NCI-H1092 (cell line): ENCODE measurements at regions not wholly inside any gene's neighbourhood (a gene's known extent, or its start where the extent isn't known, plus 50 kb on each side); places are given as distances from the start of the nearest gene placed in this dataset.
"Not testable (repeated sequence)": the region's sequence is repeated elsewhere in the genome, so short reads cannot be mapped to it uniquely, and the experiment has no call there.

ENCODE experiments used
- DNase-seq: peaks from one replicate; lab custom pipeline; 2025; lab: John Stamatoyannopoulos, UW

DNA sequence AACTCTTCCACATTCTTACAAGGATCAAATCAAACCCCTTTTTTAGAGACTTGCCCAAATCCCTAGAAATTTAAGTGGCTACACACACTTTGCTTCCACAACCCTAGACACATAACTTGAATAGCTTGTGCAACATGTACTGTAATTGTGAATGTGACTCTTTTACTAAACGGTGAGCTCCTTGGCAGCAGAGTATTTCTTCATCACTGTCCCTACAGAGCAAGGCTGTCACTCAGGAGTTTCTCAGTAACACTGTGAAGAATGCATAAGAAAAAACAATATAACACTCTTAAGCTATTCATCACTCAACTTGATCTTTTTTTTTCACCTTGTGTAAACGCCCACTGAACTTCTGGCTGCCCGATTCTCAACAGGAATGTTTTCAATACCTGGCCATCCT, 53.8 kb upstream of the ADAMTS18 start:
- no peak for DNase-seq

DNA sequence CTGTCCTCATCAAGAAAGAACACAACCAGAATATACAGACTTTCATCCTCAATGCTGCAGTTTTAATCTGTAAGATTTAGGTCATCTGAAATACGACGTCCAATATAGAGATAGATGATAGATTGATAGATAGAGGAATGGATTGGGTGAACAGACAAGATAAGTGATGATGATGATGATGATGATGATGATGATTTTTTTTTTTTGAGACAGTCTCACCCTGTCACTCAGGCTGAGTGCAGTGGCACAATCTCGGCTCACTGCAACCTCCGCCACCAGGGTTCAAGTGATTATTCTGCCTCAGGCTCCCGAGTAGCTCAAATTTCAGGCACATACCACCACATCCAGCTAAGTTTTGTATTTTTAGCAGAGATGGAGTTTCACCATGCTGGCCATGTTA, 56.3 kb upstream of the ADAMTS18 start:
- DNase-seq, result no peak

DNA sequence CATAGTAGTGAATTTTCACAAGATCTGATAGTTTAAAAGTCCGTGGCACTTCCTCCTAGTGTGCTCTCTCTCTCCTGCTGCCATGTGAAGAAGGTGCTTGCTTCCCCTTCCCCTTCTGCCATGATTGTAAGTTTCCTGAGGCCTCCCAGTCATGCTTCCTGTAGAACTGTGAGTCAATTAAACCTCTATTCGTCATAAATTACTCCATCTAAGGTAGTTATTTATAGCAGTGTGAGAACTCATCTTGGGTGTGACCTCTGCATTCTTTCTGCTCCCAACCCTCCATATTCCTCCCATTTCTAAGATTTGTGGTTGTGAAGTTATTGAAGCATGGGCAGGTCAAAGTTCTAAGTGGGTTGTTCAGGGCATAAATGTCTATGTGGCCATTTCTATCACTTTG, 62.1 kb upstream of the ADAMTS18 start:
- DNase-seq, result no peak

DNA sequence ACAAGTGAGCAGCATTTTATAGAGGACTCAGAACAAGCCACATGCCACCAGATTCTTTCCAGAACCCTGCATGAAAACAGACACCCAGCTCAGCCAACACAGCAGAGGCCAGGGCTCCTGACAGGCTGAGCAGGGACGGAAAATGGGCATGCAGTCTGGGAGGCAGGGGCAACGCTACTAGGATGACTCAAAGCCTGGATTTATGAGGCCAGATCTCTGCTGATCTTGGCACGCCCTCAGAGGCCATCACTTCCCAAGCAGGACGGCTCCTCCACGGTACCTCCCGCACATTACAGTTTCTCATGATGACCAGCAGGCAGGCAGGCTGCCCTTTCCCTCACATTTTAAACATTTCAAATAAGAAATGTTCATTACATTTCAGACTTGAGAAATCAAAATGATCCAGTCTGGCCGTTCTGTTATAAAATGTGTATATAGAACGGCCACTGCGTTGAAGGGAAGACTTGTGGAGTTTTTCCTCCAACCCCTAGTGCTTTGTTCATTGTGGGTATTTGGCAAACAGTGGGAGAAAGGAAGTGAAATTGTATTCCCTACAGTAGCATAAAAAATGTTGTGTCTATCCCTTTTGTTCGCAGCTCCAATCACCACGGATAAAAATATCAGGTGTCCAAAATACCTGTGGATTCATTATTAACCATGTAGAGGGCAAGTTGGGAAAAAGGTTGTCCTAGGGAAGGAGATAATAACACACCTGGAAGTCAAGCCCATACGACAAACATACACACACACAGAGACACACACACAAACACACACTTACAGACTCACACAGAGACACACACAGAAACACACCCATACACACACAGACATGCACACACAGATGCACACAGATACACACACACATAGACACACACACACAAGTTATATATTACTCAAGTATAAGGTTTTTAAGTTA, 64.8 kb upstream of the ADAMTS18 start:
- DNase-seq, result no peak

DNA sequence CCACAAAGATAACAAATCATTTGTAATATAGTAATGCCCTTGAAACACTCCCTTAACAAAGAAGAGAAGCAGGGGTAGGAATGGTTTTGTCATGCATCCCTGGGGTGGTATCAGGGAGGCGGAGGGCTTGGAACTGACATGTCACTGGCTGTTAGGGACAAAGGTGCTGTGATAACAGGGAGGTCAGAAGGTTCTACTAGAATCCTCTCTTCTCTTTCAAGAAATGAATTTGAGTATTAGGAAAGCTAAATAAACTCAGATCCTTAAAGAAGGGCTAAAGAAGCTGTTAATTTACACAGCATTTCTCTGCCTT, 65.4 kb upstream of the ADAMTS18 start:
- DNase-seq, result no peak

DNA sequence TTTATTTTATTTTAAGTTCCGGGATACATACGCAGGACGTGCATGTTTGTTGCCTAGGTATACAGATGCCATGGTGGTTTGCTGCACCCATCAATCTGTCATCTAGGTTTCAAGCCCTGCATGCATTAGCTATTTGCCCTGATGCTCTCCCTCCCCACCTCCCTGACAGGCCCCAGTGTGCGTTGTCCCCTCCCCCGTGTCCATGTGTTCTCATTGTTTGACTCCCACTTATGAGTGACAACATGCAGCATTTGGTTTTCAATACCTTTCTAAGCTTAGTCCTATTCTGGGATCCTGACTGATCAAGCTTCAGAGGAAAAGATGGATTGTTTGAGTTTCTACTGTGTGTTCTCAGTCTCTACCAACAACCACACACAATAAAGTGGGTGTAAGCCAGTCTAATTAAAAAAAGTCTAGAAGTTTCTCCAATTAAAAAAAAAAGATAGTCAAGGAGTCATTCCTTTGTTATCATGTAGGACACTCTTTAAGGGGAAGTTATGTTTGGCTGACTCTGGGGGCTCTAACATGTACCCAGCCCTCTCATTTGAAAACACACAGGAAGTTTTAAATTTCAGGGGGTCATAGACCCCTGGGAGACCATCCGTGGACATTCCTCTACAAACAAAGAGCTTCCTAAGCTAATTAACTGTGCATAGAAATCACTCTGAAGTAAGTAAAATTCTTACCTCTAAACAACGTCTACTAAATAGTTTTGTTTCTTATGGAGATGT, 66.3 kb upstream of the ADAMTS18 start:
- DNase-seq, result no peak

DNA sequence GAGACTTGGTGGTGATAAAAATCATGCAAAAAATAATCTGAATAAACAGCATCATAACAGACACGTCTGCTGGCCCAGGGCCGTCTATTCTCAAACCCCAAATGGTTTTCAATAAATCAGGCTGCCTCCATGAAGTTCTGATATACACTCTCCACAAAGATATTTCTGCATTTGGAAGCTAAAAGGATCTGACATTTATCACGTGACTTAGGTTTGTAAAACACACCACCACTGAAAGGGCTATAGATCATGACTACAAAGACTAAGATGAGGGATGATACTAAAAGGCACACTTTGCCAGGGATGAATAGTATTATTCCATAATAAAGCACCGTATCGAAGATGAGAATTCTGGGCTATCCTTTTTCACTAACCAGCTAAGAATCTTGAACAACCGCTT, 67.6 kb upstream of the ADAMTS18 start:
- no peak for DNase-seq

DNA sequence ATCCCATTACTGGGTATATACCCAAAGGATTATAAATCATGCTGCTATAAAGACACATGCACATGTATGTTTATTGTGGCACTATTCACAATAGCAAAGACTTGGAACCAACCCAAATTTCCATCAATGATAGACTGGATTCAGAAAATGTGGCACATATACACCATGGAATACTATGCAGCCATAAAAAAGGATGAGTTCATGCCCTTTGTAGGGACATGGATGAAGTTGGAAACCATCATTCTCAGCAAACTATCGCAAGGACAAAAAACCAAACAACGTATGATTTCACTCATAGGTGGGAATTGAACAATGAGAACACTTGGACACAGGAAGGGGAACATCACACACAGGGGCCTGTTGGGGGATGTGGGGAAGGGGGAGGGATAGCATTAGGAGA, 71.7 kb upstream of the ADAMTS18 start:
- DNase-seq, result not testable (repeated sequence)

DNA sequence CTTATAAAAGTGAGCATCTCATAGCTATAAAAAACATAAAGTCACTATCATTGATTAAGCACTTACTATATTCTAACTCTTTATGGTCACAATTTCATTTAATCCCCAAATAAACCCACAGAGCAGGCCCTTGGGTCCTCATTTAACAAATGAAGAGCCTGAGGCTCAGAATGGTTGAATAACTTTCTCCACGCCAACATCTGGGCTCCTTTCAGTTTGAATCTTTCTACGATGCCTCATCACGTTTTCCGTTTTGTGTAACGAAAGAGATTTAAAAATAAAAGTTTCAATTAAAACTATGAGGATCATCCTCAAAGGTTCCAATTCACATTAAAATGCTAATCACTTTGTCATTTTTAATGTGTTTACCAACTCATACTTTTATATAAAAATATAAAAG, 74.2 kb upstream of the ADAMTS18 start:
- no peak for DNase-seq

DNA sequence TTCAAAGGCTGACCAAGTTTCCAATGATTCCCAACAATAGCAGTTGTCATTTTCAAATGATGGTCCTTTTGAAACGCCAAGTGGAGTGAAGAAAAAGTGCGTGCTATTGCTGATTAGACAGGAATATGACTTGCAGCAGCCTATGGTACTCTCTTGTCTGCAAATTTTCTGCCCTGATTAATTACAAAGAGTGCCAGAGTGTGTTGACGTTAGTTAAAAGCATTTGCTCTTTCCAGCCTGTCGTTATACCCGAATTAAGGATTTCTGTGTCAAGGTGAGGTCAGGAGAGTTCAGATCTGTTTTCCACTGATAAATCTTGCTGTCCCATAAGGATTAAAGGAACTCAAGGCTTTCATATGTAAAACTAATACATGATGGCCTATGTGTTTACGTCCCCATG, 75.0 kb upstream of the ADAMTS18 start:
- no peak for DNase-seq

DNA sequence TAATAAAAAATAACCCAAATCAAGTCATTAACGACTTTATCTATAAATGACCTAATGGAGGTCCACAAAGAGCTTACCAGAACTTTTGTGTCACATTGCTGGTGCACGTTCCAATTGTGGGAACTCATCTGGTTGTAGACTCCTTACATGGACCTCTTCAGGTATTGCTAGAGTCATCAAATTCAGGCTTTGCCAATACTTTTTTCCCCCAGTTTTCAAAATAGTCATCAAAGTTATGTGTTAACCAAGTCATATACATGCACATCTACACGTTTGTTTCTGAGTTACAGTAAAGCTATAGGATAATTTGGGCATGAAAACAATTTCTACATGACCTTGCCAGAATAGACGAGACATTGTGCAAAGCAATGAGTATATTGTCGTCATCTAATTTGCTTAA, 76.2 kb upstream of the ADAMTS18 start:
- no peak for DNase-seq

DNA sequence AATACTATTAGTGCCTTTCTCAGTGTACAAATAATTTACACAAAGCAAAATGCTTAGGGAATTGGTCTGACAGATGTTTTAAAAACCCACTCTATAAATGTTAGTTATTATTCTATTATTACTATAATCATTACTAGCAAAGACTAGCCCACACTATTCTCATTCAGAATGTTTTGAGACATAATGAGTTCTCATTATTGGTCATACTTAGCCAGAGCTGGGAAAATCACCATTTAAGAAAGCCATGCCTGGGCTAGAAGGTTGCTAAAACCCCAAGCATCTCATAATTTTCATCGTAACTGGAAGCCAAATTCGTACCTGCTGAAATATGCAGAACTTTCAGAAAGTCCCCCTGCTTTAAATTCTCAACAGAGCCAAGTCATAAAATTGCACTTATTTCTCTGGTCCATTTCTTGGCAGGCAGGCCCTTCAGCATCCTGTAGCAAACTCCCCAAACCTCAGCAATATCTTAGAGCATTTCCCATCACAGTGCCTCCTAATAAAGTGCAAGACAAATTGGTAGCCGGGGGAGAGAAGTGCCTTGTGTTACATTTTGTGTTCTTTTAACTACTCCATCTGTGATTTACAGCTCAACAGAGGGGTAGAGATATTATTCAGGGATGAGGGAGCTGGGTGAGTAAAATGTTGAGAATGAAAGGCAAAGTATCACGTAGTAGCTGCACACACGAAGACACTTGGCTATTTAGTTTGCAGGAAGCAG, 79.8 kb upstream of the ADAMTS18 start:
- DNase-seq, result no peak

DNA sequence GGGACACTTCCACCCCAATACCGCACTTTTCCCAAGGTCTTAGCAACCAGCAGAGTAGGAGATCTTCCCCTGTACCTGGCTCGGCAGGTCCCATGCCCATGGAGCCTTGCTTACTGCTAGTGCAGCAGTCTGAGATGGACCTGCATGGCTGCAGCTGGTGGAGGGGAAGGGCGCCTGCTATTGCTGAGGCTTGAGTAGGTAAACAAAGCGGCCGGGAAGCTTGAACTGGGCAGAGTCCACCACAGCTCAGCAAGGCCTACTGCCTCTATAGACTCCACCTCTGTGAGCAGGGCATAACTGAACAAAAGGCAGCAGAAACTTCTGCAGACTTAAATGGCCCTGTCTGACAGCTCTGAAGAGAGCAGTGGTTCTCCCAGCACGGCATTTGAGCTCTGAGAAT, 90.4 kb upstream of the ADAMTS18 start:
- not testable (repeated sequence) for DNase-seq

DNA sequence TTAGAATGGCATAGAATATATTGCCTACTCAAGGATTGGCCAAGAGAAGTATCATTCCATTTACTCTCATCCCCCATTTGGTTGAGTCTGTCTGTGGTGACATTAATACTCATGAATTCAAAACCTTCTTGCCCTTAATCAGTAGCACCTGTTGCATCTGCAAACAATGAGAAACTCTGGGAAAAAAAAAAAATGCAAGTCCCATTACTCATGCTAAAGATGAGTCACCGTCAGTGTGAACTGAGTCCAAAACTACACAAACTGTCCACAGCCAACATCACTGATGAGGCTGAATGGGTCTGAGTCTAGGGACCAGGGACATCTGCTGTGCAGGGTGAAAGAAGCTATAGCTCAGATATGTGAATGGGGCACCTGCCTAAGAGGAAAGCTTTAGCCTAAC, 96.9 kb upstream of the ADAMTS18 start:
- no peak for DNase-seq

DNA sequence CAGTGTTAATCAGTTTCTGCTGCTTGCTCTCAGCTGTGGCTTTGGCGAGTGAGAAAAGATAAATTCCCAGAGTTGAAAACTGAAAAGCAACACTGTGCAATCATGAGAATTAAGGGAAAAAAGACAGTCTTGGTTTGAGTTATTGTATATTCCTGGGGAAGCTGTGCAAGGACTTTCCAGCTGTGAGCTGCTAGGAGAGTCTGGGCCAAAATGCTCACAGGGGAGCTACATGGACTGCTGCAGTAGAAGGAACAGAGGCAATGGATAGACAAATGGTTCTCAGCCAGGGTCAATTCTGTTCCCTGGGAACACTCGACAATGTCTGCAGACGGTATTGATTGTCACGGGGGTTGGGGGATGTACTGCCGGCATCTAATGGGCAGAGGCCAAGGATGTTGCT, 102.0 kb upstream of the ADAMTS18 start:
- no peak for DNase-seq

DNA sequence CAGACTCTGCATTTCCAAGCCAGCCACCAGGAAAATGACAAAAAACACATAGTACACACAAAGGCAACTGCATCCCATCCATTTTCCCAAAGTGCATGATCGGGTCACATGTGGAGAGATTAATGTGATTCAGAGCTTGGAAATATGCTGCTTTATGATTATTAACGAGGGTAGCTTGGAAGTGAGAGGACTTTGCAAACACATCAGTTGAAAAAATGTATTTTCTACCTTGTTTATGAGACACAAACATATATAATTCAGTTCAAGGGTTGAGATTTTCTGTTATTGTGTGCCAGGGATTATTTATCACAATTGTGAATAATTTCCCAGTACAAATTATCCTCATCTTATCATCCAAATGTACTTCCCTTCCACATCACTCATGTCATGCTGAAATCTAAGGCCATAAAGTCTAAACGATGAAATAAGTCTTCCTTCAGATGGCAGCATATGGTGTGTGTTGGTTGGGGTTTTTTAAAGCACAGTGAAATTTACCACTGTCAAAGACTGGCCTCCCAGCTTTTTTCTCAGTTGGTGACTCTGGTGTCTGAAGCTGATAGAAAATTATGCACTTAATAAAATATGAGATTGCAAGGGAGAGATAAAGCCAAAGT, 104.7 kb upstream of the ADAMTS18 start:
- no peak for DNase-seq

DNA sequence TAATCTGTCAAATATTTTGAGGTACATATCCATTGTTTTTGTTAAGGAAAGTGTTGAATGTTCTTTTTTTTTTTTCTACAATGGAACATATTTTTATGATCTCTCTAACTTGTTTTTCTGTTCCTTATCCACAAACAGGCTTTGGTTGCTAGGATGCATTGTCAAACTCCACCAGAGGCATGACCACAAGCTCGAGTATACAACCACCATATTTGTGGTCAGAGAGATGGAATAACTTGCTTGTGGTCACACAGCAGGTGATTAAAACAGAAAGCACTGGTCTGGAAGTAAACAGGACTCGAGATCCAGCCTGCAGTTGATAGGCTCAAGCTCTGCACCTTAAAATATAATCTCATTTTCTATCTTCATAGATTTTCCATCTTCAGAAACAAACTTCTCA, 105.8 kb upstream of the ADAMTS18 start:
- DNase-seq, result no peak

DNA sequence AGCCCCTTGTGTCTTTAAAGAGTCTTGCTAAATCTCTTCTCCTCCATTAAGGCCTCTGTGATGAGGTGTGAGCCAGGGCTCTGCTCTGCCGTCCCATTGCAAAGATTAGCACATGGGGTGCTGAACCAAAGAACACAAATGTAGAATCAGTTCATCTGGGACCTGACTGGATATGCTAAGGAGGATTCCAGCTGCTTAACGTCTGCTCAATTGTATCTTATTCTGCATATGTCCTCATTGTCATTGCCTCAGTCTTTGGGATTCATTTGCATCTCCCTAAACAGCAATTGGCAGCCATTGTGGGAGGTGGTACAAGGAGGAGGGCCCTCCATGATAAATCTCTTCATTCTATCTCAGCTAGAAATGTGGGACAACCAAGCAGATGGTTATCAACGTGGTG, 106.3 kb upstream of the ADAMTS18 start:
- no peak for DNase-seq

DNA sequence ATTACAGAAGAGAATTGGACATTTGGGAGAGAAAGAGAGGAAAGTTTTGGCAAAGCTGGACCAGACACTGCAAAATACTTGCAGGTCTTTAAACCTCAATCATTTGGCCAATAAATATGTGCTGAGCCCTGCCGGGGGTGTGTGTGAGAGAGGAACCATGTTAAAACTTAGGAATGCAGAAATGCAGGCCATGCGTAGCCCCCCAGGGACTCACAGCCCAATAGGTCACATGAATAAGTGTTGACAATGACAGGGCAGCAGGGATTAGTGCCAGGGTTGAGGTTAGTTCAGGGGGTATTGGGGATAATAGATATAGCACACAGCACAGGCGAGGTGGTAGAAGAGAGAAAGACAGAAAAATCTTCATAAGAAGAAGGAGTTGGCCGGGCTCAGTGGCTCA, 113.3 kb upstream of the ADAMTS18 start:
- no peak for DNase-seq

DNA sequence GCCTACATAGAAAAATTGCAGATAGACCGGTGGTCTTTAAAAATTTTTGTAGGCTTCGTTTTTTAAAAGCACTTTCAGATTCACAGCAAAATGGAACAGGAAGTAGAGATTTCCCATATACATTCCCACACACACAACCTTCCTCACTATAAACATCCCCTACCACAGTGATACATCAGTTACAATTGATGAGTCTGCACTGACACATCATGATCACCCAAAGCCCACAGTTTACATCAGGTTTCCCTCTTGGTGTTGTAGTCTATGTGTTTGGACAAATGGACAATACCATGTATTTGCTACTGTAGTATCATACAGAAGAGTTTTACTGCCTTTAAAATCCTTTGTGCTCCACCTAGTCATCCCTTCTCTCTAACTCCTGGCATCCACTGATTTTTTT, 113.9 kb upstream of the ADAMTS18 start:
- no peak for DNase-seq

DNA sequence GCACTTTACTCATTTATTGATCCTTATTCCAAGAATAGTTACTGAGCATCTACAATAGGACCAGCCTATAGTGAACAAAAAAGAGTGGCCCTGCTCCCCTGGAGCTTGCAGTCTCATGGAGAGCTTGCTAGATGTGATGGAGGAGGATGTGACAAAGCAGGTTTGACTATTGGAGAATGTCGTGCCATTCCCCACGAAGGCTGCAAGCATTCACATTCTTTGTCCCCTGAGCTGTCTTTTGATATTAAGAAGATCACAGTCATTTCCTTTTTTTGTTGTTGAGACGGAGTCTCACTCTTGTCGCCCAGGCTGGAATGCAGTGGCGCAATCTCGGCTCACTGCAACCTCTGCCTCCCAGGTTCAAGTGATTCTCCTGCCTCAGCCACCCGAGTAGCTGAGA, 115.0 kb upstream of the ADAMTS18 start:
- no peak for DNase-seq

DNA sequence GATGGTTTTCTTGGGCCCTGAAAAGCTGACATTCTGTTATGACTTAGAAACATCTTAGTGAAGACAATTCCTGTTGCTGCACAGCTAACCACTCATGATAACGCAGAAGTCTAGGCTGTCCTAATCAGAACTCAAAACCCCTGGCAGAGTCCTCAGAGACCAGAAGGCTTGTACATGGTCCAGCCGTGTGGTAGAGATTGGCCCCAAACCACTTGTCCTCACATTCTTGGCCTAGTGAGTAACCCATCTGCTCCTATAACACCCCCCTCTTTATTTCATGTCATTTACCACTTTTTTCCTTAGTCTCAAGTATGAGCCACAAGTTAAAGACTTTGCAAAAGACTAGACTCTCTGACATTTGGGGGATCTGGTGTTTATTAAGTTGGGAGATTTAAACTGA, 116.5 kb upstream of the ADAMTS18 start:
- DNase-seq, result no peak

DNA sequence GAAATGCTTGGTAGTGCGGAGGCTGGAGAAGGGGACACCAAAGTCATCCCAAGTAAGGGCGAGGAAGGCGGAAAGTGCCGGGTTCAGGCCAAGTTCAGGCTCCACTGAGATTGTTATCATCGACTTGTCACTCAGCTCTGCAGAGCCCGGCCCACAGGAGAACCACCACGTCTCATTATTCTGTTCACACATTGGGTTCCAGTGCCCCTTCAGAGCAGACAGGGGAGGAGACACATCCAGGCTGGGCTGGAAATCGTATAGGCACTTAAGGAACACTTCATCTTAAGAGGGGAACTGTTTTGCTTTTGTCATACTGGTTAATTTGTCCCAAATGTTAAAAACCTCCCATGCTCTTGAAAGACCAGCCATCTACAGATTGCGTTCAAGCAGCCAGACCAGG, 118.3 kb upstream of the ADAMTS18 start:
- DNase-seq, result no peak
